T-helper 9 cell (primary cell): ENCODE measurements at regions not wholly inside any gene's neighbourhood (a gene's known extent, or its start where the extent isn't known, plus 50 kb on each side); places are given as distances from the start of the nearest gene placed in this dataset.

ENCODE experiments used
- DNase-seq: peaks from one replicate; pipeline ENCODE4 v3.0.0-alpha.2; 2020

DNA sequence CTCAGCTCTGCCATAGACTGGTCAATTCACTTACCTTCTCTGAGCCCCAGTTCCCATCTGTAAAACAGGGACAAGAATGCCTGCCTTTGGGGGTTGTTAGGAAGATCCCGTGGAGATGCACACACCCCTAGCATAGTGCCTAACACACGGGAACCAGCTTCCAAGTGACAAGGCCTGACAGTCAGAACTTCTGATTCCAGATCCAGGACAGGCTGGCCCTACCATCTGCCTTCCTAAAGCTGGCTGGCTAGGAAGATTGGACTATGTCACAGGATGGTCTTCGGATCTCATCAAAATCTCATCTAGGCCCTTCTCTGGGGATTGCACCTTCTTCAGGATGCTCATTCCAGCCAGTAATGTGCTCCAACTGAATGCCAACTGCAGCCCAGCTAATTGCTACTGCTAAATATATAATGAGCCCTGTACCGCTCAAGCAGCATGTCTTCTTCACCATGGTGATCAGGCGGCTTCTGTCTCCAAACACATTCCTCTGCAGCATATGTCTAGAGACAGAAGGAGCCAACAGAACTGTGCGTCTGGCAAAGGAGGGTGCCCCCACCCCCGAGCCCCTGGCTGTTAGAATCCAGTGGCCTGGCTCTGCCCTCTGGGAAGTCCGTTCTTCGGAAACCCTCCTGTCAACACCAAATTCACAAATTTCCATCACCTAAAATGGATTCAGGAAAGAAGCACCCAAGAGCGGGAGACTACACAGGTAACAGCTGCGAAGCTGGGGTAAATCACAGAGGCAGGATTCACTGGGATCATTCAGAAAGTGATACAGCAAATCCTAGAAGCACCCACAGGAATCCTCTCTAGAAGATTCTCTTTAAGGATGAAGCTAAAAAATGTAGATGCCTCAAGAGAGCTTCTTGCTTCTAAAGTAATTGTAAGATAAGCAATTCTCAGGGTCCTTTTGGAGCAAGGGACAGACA, 142.1 kb upstream of the EEPD1 start:
- DNase-seq, result no peak

DNA sequence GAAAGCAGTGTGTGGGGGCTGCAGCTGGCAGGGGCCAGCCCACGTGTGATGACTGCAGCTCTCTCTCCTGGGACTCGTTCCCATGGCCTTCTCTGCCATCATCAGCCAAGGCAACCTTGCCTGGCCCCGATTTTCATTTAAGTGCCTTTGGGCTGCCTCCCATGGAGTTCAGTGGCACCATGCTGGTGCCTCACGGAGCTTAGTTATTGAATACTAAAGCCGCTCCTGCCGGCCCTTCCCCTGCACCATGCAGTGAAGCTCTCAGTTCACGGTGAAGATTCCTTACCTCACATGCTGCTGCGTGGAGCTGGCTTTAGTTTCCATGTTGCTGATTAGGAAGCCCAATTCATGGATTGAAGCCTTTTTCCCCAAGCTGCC, 141.5 kb upstream of the EEPD1 start:
- no peak for DNase-seq

DNA sequence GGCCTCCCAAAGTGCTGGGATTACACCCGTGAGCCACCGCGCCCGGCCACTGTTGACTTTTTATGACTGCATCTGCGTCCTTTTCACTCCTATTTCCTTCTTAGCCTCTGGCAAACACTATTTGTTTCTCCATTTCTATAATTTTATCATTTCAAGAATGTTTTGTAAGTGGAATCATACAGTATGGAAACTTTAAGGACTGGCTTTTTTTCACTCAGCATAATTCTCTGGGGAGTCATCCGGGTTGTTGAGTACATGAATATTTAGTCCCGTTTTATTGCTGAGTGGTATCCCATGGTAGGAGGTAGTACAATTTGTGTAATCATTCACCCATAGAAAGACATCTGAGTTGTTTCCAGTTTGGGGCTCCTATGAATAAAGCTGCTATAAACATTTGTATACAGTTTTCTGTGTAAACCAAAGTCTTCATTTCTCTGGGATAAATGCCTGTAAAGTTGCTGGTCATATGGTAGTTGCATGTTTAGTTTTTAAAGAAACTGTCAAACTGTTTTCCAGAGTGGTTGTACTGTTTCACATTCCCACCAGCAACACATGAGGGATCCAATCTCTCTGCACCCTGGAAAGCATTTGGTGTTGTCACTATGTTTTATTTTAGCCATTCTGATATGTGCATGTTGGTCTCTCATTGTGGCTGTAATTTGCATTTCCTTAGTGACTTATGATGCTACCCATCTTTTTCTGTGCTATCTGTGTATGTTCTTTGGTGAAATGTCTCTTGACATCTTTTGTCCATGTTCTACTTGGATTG, 139.6 kb upstream of the EEPD1 start:
- DNase-seq, result no peak

DNA sequence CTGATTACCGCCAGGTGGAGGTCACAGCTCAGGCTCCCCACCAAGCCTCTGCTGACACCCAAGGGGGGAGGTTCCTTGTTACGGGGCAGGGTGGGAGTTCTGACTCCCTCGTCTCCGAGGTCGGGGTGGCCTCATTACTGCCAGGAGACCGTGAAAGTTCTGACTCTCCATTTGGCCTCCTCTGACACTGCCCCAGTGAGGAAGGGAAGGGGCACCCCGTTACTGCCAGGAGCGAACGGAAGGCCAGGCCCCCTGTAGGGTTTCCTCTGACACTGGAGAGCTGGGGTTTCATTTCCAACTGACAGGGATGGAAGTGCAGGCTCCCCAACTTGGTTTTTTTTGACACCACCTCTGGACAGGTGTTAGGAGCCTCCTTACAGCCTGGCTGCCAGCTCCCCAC, 138.1 kb upstream of the EEPD1 start:
- DNase-seq, result no peak

DNA sequence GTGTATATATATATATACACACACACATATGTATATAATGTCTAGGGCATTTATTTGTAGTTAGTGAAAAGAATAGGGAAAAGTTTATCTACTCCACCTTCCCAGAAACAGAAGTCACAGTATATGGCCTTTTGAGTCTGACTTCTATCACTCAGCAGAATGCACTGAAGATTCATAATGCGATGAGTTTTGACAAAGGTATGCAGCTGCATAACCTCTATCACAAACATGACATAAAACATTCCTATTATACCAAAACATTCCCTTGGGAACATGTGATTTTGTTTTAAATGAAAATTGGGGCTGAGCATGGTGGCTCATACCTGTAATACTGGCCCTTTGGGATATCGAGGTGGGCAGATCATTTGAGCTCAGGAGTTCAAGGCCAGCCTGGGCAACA, 137.3 kb upstream of the EEPD1 start:
- no peak for DNase-seq

DNA sequence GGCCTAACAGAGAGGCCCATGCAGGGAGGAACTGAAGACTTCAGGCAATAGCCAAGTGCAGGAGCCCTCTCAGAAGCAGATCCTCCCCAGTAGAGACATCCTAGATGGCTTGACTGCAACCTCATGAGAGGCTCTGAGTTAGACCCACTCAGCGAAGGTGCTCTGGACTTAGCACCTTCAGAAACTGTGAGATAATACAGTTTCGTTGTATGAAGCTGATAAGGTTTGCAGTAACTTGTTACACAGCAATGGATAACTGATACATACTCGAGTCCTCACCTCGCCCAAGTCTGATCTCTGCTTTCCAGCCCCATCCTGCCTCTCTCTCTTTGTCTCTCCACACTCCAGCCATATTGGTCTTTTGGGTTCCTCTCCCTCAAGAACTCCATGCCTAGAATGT, 136.4 kb upstream of the EEPD1 start:
- DNase-seq, result no peak

DNA sequence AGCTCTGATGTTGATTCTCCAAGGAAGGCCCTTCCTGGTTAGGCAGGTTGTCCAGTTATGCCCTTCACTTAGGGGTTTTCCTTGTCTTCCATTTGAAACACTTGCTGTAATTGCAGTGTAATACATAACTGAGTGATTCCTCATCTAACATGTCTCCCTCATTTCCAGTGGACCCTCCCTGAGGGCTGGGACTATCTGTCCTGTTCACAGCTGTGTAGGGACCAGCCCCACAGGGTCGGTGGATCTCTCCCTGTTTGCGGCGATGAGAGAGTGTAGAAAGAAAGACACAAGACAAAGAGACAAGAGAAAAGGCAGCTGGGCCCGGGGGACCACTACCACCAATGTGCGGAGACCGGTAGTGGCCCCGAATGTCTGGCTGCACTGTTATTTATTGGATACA, 135.9 kb upstream of the EEPD1 start:
- no peak for DNase-seq

DNA sequence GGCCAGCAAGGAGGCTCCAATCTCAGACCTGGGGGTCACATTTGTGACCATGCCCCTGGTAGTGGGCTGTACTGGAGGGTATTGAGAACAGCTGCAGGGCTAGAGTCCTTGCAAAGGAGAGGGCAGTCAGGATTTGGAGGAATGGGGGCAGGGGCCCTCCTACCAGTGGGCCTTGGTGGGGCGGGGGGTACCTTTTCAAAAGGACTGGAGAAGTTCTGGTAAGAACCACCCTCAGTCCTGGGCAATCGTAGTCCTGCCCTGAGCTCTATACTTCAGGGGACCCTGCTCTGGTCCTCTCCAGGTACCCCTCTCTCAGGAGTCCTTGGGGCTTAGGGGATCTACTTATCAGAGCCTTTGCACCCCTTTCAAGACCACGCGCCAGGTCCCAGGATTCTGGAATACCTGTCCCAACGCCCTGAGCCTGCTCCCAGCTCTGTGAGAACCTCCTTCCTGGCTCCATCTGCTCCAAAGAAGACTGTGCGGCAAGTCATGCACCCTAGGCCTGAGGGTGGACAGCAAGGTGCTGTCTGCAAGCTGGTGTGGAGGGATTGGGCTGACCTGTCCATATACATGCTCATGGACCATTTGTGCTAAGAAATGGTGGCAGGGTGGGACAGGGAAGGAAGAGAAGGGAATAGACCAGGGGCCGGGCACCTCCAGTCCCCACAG, 134.1 kb upstream of the EEPD1 start:
- no peak for DNase-seq

DNA sequence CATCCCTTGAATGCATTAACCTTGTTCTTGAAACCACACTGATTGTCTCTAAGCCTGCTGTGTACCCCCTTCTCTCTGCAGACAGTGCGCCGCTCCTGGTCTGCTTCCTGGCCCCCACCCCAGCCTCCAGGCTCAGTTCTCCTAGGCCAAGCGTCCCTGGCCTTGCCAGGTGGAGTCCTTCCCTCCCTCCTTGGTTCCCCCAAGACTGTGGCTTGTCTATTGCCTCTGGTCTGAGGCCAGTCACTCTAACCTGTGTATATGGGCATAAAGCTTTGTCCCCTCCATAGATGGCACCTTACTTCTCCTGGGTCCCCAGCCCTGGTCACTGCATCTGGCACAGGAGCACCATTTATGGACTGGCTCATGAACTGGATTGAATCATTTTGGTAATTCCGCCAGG, 133.5 kb upstream of the EEPD1 start:
- no peak for DNase-seq

DNA sequence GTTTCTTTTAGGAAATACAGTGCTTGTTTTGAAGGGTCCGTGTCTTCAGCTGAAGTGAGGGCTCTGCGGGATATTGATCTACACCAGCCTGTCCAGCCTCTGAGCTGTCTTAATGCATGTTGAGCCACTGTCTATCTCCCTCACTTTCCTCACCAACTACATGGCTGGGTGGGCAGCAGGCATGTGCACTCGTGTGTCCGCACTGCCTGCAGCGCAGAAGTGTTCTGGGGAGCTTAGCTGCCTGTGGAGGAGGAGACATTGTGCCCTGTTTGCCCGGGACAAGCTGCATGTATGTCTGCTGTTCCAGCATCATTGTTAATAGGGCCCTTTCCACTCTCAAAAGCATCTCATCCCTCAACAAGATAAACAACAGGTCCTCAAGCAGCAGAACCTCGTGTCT, 133.1 kb upstream of the EEPD1 start:
- DNase-seq, result no peak

DNA sequence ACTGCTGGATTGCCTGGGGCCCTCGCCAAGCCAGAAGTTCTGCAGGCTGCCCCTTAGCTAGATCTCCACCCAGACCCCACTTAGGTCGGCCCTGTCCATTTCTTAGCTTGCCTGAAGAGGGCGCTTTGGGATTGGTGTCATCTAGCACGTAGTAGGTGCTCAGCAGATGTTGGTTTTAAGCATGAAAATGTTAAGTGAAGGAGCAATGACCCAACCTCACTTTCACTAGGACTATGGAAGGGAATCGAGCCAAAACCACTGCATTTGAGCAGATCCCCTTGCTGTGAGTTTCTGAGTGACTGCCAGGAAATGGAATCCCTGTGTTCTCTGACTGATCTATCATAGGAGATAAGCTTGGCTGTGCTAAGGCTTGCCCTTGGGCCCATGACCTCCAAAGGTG, 131.7 kb upstream of the EEPD1 start:
- no peak for DNase-seq

DNA sequence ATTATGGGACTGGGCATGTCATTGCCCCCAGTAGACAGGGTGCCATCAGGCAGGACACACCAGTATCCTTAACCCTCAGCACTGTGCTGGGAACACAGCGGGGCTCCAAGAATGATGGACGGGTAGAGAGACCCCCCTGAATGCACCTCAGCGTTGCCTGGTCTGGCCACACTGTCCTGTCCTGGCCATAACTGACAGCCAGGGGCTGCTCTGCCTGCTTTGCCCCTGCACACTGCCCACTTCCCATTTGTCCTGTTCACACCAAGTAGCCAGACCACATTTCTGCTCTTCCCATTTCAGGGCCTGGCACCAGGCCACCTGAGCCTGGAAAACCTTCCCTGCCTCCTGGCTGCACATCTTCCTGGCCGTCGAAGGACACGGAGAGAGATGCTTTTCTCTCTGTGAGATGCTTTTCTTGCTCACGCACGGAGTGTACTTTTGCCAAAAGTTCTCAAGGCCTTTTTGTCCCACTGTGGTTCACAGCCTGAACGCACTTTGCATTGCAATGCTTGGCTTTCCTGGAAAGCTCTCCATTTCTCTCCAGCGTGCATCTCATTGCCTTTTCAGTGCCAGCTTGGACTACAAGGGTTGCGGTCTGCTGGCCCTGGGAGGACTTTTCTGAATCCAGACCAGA, 131.0 kb upstream of the EEPD1 start:
- no peak for DNase-seq

DNA sequence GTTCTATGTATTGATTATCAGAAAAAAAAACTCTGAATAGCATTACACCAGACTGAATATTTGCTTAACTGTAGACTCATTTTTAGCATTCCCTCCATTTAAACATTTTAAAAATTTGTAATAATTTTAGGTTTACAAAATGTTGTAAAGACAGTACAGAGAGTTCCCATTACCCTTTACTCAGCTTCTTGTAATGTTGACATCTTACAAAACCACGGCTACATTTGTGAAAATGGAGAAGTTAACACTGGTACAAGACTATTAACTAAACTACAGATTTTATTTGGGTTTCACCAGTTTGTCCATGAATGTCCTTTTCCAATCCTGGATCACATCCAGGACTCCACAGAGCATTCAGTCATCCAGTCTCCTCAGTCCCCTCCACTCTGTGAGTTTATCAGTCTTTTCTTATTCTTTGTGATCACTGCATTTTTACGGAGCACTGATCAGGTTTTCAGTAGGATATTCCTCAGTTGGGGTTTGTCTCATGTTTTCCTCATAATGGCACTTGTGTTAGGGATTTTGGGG, 130.0 kb upstream of the EEPD1 start:
- no peak for DNase-seq

DNA sequence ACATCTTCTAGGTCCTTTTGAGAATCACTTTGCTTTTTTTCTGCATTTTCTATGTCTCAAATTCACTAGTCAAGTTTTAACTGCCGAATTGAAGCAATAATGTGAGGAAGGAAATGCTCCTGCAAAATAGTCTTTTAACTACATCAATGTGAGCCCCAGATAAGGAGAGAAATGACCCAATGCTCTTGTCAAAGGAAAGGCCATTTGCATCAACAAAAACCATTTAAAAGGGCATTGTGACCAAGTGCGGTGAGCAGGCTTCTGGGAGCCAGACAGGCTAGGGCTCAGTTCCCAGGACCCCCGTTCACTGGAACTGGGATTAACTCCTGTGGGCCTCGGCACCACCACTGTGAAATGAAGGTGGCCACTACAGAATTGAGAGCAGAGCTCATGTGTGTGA, 127.9 kb upstream of the EEPD1 start:
- DNase-seq, result no peak

DNA sequence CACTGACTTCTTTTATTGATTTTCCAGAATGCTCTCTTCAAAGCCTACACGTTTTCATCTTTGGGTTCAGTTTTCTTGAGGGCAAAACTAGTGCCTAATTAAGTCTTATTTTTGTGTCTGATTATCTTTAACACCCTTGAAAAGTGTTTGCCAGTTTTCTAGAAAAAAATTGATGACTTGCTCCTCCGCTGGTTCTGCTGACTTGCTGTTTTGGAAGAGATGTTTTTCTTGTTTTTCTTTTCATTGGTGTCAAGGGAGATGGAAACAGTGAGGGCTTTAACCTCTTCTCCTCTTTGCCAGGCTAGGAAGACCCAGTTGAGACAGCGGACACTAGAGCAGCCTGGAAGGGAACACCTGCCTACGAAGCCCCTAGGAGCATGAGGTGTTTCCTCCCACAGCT, 123.7 kb upstream of the EEPD1 start:
- no peak for DNase-seq

DNA sequence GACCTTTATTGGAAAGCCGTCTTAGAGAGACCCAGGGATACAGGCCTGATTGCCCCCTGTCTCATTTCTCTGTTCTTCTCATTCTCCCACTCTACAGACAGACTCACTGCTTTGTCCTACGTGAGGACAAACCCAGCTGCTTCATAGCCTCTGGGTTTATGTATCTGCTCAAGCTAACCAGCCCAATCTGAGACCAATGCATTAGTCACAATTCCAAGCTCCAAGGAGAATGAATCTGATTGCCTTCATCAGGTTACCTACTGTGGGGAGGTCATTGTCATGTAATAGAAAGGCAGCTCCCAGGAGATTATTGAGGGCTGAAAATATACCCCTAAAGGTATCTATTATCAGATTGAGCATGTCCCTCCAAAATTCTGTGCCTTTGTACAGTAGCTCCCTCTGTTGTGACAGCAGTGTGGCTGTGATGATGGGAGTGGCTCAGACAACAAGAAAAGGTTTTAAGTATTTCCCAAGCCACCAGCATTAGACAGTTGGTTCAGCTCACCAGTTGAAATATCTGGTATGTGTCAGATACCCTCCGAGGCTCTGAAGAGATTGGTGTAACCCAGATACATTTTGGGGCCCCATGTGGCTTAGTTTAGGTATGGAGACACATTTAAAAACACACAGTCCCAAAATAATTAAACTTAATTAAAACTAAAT, 123.1 kb upstream of the EEPD1 start:
- DNase-seq, result no peak

DNA sequence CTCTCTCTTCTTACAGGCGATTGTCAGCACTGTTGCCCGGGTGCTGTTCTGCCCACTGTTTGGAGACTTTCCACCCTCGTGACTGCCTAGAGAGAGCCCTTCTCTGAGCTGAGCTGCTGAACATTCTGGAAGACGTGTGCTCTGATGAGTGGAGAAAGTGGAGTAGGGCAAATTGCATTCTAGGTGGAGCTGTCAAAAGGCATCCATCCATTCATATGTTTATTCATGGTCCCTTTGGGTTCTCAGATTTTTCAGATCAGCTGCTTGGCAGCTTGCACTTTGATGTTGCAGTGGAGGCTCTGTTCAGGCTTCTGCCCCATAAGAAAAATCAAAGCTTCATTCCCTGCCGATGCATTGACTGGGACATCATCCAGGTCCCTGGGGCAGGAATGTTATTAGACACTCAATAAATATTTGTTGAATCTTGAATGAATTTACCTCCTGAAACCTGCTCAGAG, 120.7 kb upstream of the EEPD1 start:
- DNase-seq, result no peak

DNA sequence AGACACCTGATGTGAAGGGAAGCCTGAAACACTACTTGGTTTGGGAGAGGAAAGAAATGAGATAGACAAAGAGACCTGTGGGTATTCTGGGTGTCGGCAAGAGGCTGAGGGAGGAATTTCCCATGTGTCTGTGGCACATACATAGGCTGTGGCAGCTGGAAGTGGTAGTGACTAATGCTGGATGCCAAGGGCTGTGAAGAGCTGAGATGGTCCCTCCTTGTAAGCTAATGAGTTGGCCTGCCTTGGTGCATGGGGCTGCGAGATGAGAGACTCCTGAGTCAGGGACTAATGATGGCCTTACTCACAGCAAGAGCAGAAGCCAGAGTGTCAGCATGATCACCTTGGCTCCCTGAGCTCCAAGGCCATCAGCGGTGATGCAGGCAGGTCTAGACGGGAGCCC, 119.0 kb upstream of the EEPD1 start:
- no peak for DNase-seq

DNA sequence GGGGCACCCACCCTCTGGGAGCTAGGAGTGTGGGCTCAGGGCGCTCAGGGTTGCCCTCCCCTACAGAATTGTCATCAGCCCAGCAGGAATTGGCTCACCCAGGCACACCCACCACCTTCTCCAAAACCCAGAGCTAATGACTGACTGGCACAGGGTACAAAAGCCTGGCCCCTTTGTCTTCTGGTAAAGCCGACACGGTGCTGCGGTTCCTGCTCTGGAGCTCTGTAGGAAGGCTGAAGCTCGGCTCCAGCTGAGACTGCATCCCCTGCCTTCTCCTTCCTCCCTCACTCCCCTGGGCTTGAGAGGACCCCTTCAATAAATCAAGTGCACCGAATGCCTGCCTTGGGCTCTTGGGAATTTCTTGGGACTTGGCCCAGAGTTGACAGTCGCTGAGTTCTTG, 117.9 kb upstream of the EEPD1 start:
- no peak for DNase-seq

DNA sequence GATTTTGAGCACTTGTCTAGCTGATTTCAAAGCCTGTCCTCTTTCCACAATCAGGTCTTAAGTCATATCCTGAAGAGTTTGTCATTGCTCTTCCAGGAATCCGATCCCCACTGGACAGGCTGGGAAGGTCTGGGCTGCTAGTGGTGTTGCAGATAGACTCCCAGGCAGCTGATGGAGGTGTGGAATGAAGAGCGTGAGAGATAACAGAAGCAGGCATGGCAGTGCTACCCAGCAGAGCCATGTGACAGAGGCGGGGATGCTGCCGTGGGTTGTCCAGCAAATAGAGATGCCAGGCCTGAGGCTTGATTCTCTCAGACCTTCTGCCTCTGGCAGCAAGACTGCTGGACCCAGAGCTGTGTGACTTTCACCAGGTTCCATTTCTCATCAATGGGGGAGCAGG, 116.5 kb upstream of the EEPD1 start:
- no peak for DNase-seq

DNA sequence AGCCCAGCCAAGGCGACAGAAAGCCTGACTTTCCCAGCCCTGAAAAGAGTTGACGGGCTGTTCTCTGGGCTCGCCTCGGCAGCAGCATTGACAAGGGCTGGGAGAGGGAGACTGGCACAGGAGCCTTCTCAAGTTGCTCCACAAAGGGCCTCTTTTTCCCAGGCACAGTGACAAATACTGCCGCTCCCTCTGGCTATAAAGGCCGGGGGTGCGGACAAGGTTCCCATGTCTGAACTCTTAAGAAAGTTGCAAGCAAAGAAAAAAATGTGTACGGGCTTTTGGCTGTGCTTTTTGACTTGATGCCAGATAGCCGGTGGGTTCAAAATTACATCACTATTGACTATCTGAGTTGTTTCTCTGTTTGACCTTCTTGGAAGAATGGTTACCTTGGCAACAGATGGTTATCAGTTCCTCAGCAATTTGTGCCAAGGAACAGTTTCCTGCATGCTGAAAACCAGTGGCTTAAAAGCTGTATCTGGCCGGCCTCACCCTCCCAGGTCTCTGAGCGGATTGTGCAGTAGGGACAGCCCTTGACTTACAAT, 115.9 kb upstream of the EEPD1 start:
- no peak for DNase-seq
